CD14-positive monocyte (primary cell): ENCODE measurements at regions not wholly inside any gene's neighbourhood (a gene's known extent, or its start where the extent isn't known, plus 50 kb on each side); places are given as distances from the start of the nearest gene placed in this dataset.

Experiments used
- DNase-seq, 3 donors: peaks; one replicate each; pipeline ENCODE4 v3.0.0-alpha.2; 2011 to 2022
- H2AFZ ChIP-seq: 2 replicates; pipeline ENCODE4 v1.6.0; 2012; ENCODE audit warnings: mild to moderate bottlenecking, low read depth, low read length, inconsistent platforms; ENCODE audit not compliant: insufficient read depth, poor library complexity, severe bottlenecking
- H3K27ac ChIP-seq, 2 donors: 1 replicate in 1 of 2; 2 replicates in 1 of 2; pipeline ENCODE4 v1.5.1; 2012 to 2013; ENCODE audit warnings: low read length in 2 of 2, control low read depth in 1 of 2, inconsistent platforms in 1 of 2, low read depth in 1 of 2, mild to moderate bottlenecking in 1 of 2
- H3K27me3 ChIP-seq, 2 donors: one replicate each; pipeline versions ENCODE4 v1.6.0 to v1.6.1; 2011 to 2013; ENCODE audit warnings: low read length in 2 of 2; ENCODE audit not compliant: control insufficient read depth in 2 of 2, insufficient read depth in 2 of 2
- H3K36me3 ChIP-seq, 2 donors: replicated peaks in 1 of 2; 1 replicate in 1 of 2; 2 replicates in 1 of 2; pipeline versions ENCODE4 v1.5.1 to v1.6.1; 2012 to 2013; ENCODE audit warnings: low read length in 2 of 2, control low read depth in 1 of 2, inconsistent platforms in 1 of 2, mild to moderate bottlenecking in 1 of 2; ENCODE audit not compliant: insufficient read depth in 2 of 2, control insufficient read depth in 1 of 2
- H3K4me1 ChIP-seq, 2 donors: 1 replicate in 1 of 2; 2 replicates in 1 of 2; pipeline versions ENCODE4 v1.5.1 to v1.6.1; 2012 to 2013; ENCODE audit warnings: low read length in 2 of 2, control low read depth in 1 of 2, inconsistent platforms in 1 of 2, mild to moderate bottlenecking in 1 of 2, moderate library complexity in 1 of 2; ENCODE audit not compliant: insufficient read depth in 2 of 2, control insufficient read depth in 1 of 2
- H3K4me2 ChIP-seq: replicated peaks from 2 replicates; pipeline ENCODE3; 2012; ENCODE audit warnings: low read length, moderate library complexity, mild to moderate bottlenecking; ENCODE audit not compliant: poor library complexity, severe bottlenecking; ENCODE audit errors: extremely low read depth
- H3K4me3 ChIP-seq, 3 experiments: fragments of 200-600 bp in 1 of 3; sonication (generic) in 1 of 3; replicated peaks in 1 of 3; 1 replicate in 2 of 3; 2 replicates in 1 of 3; pipeline ENCODE4 v1.5.1; 2011 to 2013; ENCODE audit warnings: low read length in 3 of 3, mild to moderate bottlenecking in 3 of 3, control low read depth in 2 of 3, low read depth in 2 of 3, inconsistent platforms in 1 of 3, moderate library complexity in 1 of 3
- H3K79me2 ChIP-seq: 2 replicates; pipeline ENCODE4 v1.6.0; 2012; ENCODE audit warnings: mild to moderate bottlenecking, control low read depth, inconsistent platforms, low read length, moderate library complexity; ENCODE audit not compliant: insufficient read depth
- H3K9ac ChIP-seq: 2 replicates; pipeline ENCODE4 v1.6.0; 2017; ENCODE audit warnings: low read length, mild to moderate bottlenecking; ENCODE audit not compliant: insufficient read depth, poor library complexity, severe bottlenecking
- H3K9me3 ChIP-seq, 2 donors: replicated peaks in 1 of 2; 1 replicate in 1 of 2; 2 replicates in 1 of 2; pipeline versions ENCODE4 v1.5.1 to v1.6.1; 2012 to 2013; ENCODE audit warnings: low read length in 2 of 2, control low read depth in 1 of 2; ENCODE audit not compliant: control insufficient read depth in 1 of 2, insufficient read depth in 1 of 2
- H4K20me1 ChIP-seq: 2 replicates; pipeline ENCODE4 v1.6.0; 2012; ENCODE audit warnings: mild to moderate bottlenecking, low read length, control low read depth, moderate library complexity; ENCODE audit not compliant: insufficient read depth
- H3K27ac Mint-ChIP-seq, 7 donors: one replicate each; pipeline ENCODE4 v1.8.0; 2020; ENCODE audit warnings: mild to moderate bottlenecking in 7 of 7, mixed read lengths in 7 of 7, moderate library complexity in 6 of 7, inconsistent platforms in 2 of 7
- H3K27me3 Mint-ChIP-seq, 3 donors: one replicate each; pipeline ENCODE4 v1.8.0; 2021 to 2022; ENCODE audit warnings: low read depth in 3 of 3, mild to moderate bottlenecking in 3 of 3, mixed read lengths in 3 of 3, moderate library complexity in 3 of 3, inconsistent platforms in 1 of 3
- H3K36me3 Mint-ChIP-seq, 2 donors: one replicate each; pipeline ENCODE4 v1.8.0; 2020; ENCODE audit warnings: mixed read lengths in 2 of 2, inconsistent platforms in 1 of 2, mild to moderate bottlenecking in 1 of 2
- H3K4me1 Mint-ChIP-seq: one replicate; pipeline ENCODE4 v1.8.0; 2020; ENCODE audit warnings: mild to moderate bottlenecking, mixed read lengths
- H3K4me3 Mint-ChIP-seq, 2 donors: one replicate each; pipeline ENCODE4 v1.8.0; 2020; ENCODE audit warnings: mild to moderate bottlenecking in 2 of 2, mixed read lengths in 2 of 2, moderate library complexity in 1 of 2
- H3K9me3 Mint-ChIP-seq, 7 donors: one replicate each; pipeline ENCODE4 v1.8.0; 2020 to 2022; ENCODE audit warnings: mixed read lengths in 7 of 7, mild to moderate bottlenecking in 6 of 7, moderate library complexity in 6 of 7, inconsistent platforms in 2 of 7
- WGBS: methylation state at CpG from one replicate; pipeline ENCODE4 v1.1.5; 2013; ENCODE audit warnings: missing lambda C conversion rate; ENCODE audit not compliant: insufficient coverage; 5-methylcytosine and 5-hydroxymethylcytosine counted together
- intact Hi-C, 2 donors: fragments of 100-400 bp; cut with micrococcal nuclease; formaldehyde crosslinking; loops; one replicate each; pipeline versions ENCODE4 v1.15.0 to v1.15.1; 2023
- TF ChIP-seq, protein P1 (sequence below): fragments of 200-600 bp; IDR thresholded peaks from one replicate; pipeline ENCODE4 v1.8.0; 2022; ENCODE audit warnings: antibody characterized with exemption, mild to moderate bottlenecking

GRCh38 chr5:66344544-66344943, 200.4 kb downstream of the SREK1 start:
- no peak overlapping the region for H3K27ac Mint-ChIP-seq
- WGBS: no CpG with 5 or more reads among the region's 1 CpG
- no peaks in the 10 kb centered on the region for H3K27me3 ChIP-seq
- no peak overlapping the region for H3K4me3 Mint-ChIP-seq
- H3K4me3 ChIP-seq: no peak overlapping the region
- H3K79me2 ChIP-seq: no peaks in the 10 kb centered on the region
- H2AFZ ChIP-seq: no peak overlapping the region
- H3K27ac ChIP-seq: no peak overlapping the region
- H3K36me3 Mint-ChIP-seq: no peaks in the 10 kb centered on the region
- no peak overlapping the region for H3K9ac ChIP-seq
- no peaks in the 10 kb centered on the region for H4K20me1 ChIP-seq
- peaks cover 0 to 6% (median 0%) of the 10 kb centered on the region in 3 donors for H3K27me3 Mint-ChIP-seq
- peaks cover 6% of the 10 kb centered on the region for H3K4me1 Mint-ChIP-seq
- peaks cover 0 to 5% (median 1%) of the 10 kb centered on the region in 7 donors for H3K9me3 Mint-ChIP-seq
- intact Hi-C loops: no loop called here
- H3K36me3 ChIP-seq: no peaks in the 10 kb centered on the region
- no peak overlapping the region for H3K4me2 ChIP-seq
- DNase-seq: no peak
- H3K9me3 ChIP-seq: no peaks in the 10 kb centered on the region
- TF ChIP-seq, protein P1, sequence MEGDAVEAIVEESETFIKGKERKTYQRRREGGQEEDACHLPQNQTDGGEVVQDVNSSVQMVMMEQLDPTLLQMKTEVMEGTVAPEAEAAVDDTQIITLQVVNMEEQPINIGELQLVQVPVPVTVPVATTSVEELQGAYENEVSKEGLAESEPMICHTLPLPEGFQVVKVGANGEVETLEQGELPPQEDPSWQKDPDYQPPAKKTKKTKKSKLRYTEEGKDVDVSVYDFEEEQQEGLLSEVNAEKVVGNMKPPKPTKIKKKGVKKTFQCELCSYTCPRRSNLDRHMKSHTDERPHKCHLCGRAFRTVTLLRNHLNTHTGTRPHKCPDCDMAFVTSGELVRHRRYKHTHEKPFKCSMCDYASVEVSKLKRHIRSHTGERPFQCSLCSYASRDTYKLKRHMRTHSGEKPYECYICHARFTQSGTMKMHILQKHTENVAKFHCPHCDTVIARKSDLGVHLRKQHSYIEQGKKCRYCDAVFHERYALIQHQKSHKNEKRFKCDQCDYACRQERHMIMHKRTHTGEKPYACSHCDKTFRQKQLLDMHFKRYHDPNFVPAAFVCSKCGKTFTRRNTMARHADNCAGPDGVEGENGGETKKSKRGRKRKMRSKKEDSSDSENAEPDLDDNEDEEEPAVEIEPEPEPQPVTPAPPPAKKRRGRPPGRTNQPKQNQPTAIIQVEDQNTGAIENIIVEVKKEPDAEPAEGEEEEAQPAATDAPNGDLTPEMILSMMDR: no peak
- H3K4me1 ChIP-seq: peaks cover 0 to 3% of the 10 kb centered on the region in 2 donors

DNA sequence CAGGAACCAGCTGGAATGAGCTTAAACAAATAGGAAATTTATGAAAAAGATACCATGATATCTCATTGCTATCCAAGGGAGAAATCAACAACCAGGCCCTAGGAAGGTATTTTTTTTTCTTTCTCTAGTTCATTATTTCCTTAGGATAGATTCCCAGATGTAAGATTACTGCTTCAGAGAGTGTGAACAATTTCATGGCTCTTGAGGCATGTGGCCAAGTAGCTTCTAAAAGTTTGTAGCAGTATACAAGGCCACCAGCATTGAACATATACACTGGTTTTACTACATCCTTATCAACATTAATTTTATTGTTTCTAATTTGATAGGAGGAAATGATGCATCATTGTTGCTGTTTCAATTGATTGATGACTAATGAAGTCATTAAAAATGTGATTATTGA, 201.2 kb downstream of the SREK1 start:
- H3K4me3 Mint-ChIP-seq: no peak overlapping the region
- no peaks in the 10 kb centered on the region for H3K9me3 ChIP-seq
- no peaks in the 10 kb centered on the region for H3K27me3 ChIP-seq
- no peaks in the 10 kb centered on the region for H3K36me3 Mint-ChIP-seq
- no peaks in the 10 kb centered on the region for H4K20me1 ChIP-seq
- no peaks in the 10 kb centered on the region for H3K79me2 ChIP-seq
- no peak for DNase-seq
- intact Hi-C loops: no loop called here
- H3K27me3 Mint-ChIP-seq: peaks cover 0 to 6% (median 0%) of the 10 kb centered on the region in 3 donors
- H3K4me1 Mint-ChIP-seq: no peaks in the 10 kb centered on the region
- no peak overlapping the region for H3K27ac ChIP-seq
- TF ChIP-seq, protein P1: no peak
- no peak overlapping the region for H3K9ac ChIP-seq
- H3K27ac Mint-ChIP-seq: no peak overlapping the region
- no peak overlapping the region for H3K4me2 ChIP-seq
- no peaks in the 10 kb centered on the region for H3K36me3 ChIP-seq
- no peak overlapping the region for H2AFZ ChIP-seq
- H3K9me3 Mint-ChIP-seq: peaks cover 0 to 5% (median 1%) of the 10 kb centered on the region in 7 donors
- H3K4me3 ChIP-seq: no peak overlapping the region
- no peaks in the 10 kb centered on the region for H3K4me1 ChIP-seq
